ENCODE measurements at regions not wholly inside any gene's neighbourhood (a gene's known extent, or its start where the extent isn't known, plus 50 kb on each side); places are given as distances from the start of the nearest gene placed in this dataset.
"Not testable (repeated sequence)": the region's sequence is repeated elsewhere in the genome, so short reads cannot be mapped to it uniquely, and the experiment has no call there.

- DNase-seq (ENCODE audit: low read depth): no peak
Measured at GRCh38 chr10:78443900-78444571, 410.4 kb downstream of the RPS24 start.

GRCh38 chr10:78444741-78445140 is 411.1 kb downstream of the RPS24 start:
- DNase-seq (ENCODE audit: low read depth); H3K4me3 ChIP-seq (ENCODE audit: low read depth, low read length): not testable (repeated sequence)

More at GRCh38 chr10:78443900-78444571, 410.4 kb downstream of the RPS24 start:
- H3K4me3 ChIP-seq (ENCODE audit: low read depth, low read length): no peak overlapping the region
- TF ChIP-seq CTCF (IDR thresholded peaks at IDR 0.05; ENCODE audit: insufficient read depth, low read depth, low read length, missing control alignments): no peak

DNA sequence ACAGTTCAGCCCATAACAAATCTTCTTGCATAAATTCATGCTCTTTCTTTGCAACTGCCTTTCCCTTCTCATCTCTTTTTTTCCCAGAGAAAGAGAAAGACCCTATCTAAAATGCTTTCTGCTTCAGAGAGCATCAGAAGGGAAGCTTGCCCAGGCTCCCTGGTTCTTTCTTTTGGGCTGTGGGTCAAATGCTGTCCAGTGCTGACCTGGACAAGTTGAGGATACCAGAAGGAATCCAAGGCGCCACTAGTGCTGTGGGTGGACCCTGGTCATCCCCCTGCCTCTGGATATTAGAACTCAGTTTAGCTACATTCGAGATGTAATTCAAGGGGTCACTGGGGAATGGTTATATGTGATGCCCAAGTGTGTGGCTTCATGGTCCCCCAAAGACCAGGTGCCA is 411.6 kb downstream of the RPS24 start:
- no peak for DNase-seq (ENCODE audit: low read depth)
- no peak overlapping the region for H3K4me3 ChIP-seq (ENCODE audit: low read depth, low read length)
- TF ChIP-seq CTCF (IDR thresholded peaks at IDR 0.05; ENCODE audit: insufficient read depth, low read depth, low read length, missing control alignments): no peak

- no peak for DNase-seq (ENCODE audit: low read depth)
- H3K4me3 ChIP-seq (ENCODE audit: low read depth, low read length): no peak overlapping the region
- TF ChIP-seq CTCF (IDR thresholded peaks at IDR 0.05; ENCODE audit: insufficient read depth, low read depth, low read length, missing control alignments): no peak
Measured at GRCh38 chr10:78448470-78448869, 414.8 kb downstream of the RPS24 start.

- TF ChIP-seq CTCF (IDR thresholded peaks at IDR 0.05; ENCODE audit: insufficient read depth, low read depth, low read length, missing control alignments): no peak
- DNase-seq (ENCODE audit: low read depth): no peak
- H3K4me3 ChIP-seq (ENCODE audit: low read depth, low read length): no peak overlapping the region
Measured at GRCh38 chr10:78448994-78449418, 415.3 kb downstream of the RPS24 start.

GRCh38 chr10:78449554-78449953 is 415.9 kb downstream of the RPS24 start:
- DNase-seq (ENCODE audit: low read depth): no peak
- no peak overlapping the region for H3K4me3 ChIP-seq (ENCODE audit: low read depth, low read length)
- no peak for TF ChIP-seq CTCF (IDR thresholded peaks at IDR 0.05; ENCODE audit: insufficient read depth, low read depth, low read length, missing control alignments)

DNA sequence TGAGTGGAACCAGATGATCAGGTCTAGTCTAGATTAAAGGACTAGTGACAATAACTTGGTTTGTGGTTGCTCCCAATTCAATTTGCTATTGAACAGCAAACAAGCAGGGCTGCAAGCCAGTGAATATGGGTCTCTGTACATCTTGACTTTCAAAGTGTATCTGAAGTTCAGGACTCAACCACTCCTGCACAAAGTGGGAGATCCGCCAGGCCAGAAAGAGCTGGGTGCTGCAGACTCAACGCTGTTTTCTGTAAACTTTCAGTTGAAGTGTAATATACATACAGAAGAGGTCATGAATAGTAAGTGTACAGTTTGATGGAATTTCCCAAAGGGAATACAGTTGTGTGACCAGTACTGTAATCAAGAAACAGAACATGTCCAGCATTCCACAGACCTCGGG is 416.6 kb downstream of the RPS24 start:
- no peak for DNase-seq (ENCODE audit: low read depth)
- TF ChIP-seq CTCF (IDR thresholded peaks at IDR 0.05; ENCODE audit: insufficient read depth, low read depth, low read length, missing control alignments): no peak
- H3K4me3 ChIP-seq (ENCODE audit: low read depth, low read length): no peak overlapping the region

All from GM12865 (cell line).